ENCODE measurements at regions not wholly inside any gene's neighbourhood (a gene's known extent, or its start where the extent isn't known, plus 50 kb on each side); places are given as distances from the start of the nearest gene placed in this dataset.

- TF ChIP-seq CEBPB (IDR thresholded peaks at IDR 0.05): no peak
- TF ChIP-seq RAD21 (IDR thresholded peaks at IDR 0.05; ENCODE audit: low read depth): no peak
- TF ChIP-seq EGR1 (IDR thresholded peaks at IDR 0.05): no peak
- no peak for TF ChIP-seq REST (IDR thresholded peaks at IDR 0.05; ENCODE audit: low read depth)
- TF ChIP-seq CREB1 (IDR thresholded peaks at IDR 0.05; ENCODE audit: low read depth): no peak
- TF ChIP-seq MAX (IDR thresholded peaks at IDR 0.05): no peak
- TF ChIP-seq YY1 (IDR thresholded peaks at IDR 0.05; ENCODE audit: low read depth): no peak
- TF ChIP-seq TEAD4 (IDR thresholded peaks at IDR 0.05): no peak
- TF ChIP-seq FOXM1 (IDR thresholded peaks at IDR 0.05; ENCODE audit: borderline replicate concordance, low read depth): no peak
- no peak for TF ChIP-seq USF1 (IDR thresholded peaks at IDR 0.05)
Measured at GRCh38 chr7:118059209-118059608, 124.8 kb upstream of the LSM8 start.

GRCh38 chr7:118060692-118061091 is 123.3 kb upstream of the LSM8 start:
- no peak for TF ChIP-seq MAX (IDR thresholded peaks at IDR 0.05)

GRCh38 chr7:118061386-118061785 is 122.6 kb upstream of the LSM8 start:
- TF ChIP-seq ZBTB7A (IDR thresholded peaks at IDR 0.05; ENCODE audit: low read depth) (no peak), EGR1 (IDR thresholded peaks at IDR 0.05) (no peak), NFIC (IDR thresholded peaks at IDR 0.05) (no peak), FOXM1 (IDR thresholded peaks at IDR 0.05; ENCODE audit: borderline replicate concordance, low read depth) (no peak), TCF12 (IDR thresholded peaks at IDR 0.05; ENCODE audit: low read depth) (no peak), YY1 (IDR thresholded peaks at IDR 0.05; ENCODE audit: low read depth) (no peak), MAX (IDR thresholded peaks at IDR 0.05) (no peak), USF1 (IDR thresholded peaks at IDR 0.05) (no peak), REST (IDR thresholded peaks at IDR 0.05; ENCODE audit: low read depth) (no peak), CREB1 (IDR thresholded peaks at IDR 0.05; ENCODE audit: low read depth) (no peak)

GRCh38 chr7:118072893-118073674 is 110.9 kb upstream of the LSM8 start:
- TF ChIP-seq REST (IDR thresholded peaks at IDR 0.05; ENCODE audit: low read depth) (no peak), EP300 (IDR thresholded peaks at IDR 0.05; ENCODE audit: borderline replicate concordance) (no peak), FOXM1 (IDR thresholded peaks at IDR 0.05; ENCODE audit: borderline replicate concordance, low read depth) (no peak), CREB1 (IDR thresholded peaks at IDR 0.05; ENCODE audit: low read depth) (no peak), EGR1 (IDR thresholded peaks at IDR 0.05) (no peak), USF1 (IDR thresholded peaks at IDR 0.05) (no peak), CEBPB (IDR thresholded peaks at IDR 0.05) (no peak), ZBTB7A (IDR thresholded peaks at IDR 0.05; ENCODE audit: low read depth) (no peak), TCF12 (IDR thresholded peaks at IDR 0.05; ENCODE audit: low read depth) (no peak), NFIC (IDR thresholded peaks at IDR 0.05) (no peak), YY1 (IDR thresholded peaks at IDR 0.05; ENCODE audit: low read depth) (no peak), MAX (IDR thresholded peaks at IDR 0.05) (no peak), TAF1 (IDR thresholded peaks at IDR 0.05; ENCODE audit: low read depth) (no peak), RAD21 (IDR thresholded peaks at IDR 0.05; ENCODE audit: low read depth) (no peak), TEAD4 (IDR thresholded peaks at IDR 0.05) (no peak)
